GM18517 (cell line): ENCODE measurements at regions not wholly inside any gene's neighbourhood (a gene's known extent, or its start where the extent isn't known, plus 50 kb on each side); places are given as distances from the start of the nearest gene placed in this dataset.

Experiments
- ATAC-seq: cut with Tn5 transposase; IDR thresholded peaks from one replicate; pipeline ENCODE4 v1.9.1; 2021; ENCODE audit warnings: mild to moderate bottlenecking, moderate library complexity; ENCODE audit not compliant: unreplicated experiment

GRCh38 chr15:46297766-46298165, 662.9 kb downstream of the SQOR start:
- ATAC-seq = peak; percentile 84

DNA sequence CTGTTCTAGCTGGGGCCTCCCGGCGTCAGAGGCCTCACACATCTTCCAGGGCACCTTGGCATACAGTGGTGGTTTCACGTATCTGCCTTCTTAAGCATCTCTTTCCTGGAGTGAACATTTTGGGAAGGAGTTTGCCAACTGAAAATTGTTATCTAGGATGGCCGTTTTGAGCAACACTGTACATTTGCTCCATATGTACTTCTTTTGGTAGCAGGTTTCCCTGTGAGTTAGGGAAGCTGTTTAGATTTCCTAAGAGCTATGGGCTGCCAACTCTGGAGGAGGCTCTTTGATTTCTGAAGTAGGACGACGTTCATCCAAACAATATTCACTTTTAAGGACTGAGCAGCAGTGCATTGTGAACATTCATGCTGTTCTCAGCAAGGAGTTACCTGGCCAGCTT, 665.9 kb downstream of the SQOR start:
- ATAC-seq = no peak

- no peak for ATAC-seq
Measured at GRCh38 chr15:46301291-46301690, 666.5 kb downstream of the SQOR start.

GRCh38 chr15:46301826-46302225, 667.0 kb downstream of the SQOR start:
- ATAC-seq = no peak

DNA sequence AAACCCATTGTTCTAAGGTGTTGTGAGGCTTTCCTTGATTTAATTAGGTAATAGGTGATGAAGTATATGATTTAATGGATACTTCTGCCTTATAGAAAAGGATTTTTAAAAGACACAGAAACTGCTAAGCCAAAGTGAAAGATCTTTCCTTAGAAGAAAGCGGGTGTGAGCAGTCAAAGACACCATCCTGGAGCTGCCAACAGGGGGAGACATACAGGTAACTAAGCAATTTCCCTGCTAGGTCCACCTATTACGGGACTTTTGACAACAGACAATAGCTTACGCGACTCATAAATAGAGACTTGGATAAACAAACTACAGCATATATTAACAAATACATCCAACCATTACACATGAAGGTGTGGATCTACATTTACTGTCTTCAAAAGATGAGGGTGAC, 669.5 kb downstream of the SQOR start:
- no peak for ATAC-seq

DNA sequence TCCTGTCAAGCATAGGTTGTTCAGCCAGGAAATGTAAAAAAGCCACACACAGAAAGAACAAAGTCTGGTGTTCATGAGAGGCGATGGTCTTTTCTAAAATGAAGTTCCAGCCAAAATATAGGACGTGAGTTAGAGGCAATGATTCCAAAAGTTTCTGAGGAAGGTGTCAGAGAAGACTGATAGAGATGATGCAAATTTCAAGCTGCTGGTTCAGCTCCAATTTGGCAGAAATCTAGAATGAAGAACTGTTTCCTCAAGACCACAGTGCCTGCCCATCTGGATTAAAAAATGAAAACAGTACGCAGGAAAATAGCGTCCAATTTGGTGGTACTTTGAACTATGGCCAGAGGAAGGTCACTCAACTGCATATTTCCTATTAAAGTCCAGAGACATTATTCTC, 672.9 kb downstream of the SQOR start:
- ATAC-seq = no peak

GRCh38 chr15:46309914-46310313, 675.1 kb downstream of the SQOR start:
- no peak for ATAC-seq

DNA sequence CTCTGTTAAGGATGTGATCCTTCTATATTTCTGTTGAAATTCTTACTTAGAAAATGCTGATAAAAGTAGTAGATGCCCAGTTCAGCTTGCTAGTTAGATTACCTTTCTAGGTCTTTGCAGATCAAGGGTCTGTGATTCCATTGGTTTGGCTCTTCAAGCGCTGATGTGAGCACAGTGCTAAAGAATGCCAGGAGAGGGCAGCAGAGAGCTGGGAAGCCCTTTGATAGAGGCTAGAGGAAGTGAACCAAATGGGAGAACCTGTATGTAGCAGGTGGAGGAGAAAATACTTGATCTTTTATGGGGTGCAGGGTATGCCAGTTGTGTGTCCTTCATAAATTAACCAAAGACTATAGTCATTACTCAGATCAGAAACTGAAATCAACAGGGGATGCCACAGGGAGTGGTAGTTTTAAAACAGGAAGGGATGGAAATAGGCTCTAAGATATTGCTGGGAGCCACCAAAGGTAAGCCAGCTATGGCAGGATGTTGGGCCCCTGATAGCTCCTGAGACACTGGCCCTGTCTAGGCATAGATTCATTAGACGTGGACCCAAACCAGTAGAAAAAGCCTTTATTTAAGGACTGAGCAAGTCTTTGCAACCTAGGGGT, 677.4 kb downstream of the SQOR start:
- ATAC-seq = peak; percentile 95

DNA sequence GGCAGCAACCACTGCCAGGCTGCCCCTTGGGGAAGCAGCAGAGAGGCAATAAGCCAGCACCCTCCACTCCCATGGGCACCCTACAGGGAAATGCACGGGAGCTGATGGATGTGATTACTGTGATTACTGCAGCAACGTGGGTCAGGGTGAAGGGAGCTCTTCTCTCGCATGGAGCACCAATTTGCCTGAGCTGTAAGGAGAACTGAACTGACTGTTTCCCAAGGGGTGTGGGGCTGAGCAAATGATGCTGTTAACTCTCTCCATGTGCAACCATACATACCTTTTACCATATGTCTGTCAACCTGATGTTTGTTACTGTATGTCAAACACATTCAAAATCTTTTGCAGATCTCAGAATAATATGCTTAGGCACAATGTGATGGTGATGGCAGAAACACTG, 680.6 kb downstream of the SQOR start:
- no peak for ATAC-seq

GRCh38 chr15:46316024-46316423, 681.2 kb downstream of the SQOR start:
- ATAC-seq = no peak

- no peak for ATAC-seq
Measured at GRCh38 chr15:46317029-46317428, 682.2 kb downstream of the SQOR start.

DNA sequence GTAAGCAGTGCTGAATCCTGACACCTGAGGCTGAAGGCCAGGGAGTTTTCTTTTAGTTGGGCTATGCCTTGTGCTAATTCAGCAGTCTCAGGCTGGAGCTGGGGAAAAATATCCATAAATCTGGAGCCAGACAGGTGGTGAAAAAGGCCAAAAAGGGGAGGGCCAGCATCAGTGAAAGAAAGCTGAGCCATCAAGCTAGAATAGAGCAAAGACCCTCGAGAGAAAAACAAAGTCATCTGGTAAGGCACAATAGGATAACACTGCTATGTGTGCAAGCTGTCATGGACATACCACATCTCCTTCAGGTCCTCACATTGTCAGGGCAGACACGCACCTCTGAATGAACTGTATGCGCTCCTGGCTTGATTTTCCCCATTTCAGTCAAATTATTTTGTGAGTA, 687.9 kb downstream of the SQOR start:
- ATAC-seq = no peak

- no peak for ATAC-seq
Measured at GRCh38 chr15:46326173-46326572, 691.3 kb downstream of the SQOR start.

GRCh38 chr15:46328821-46329220, 694.0 kb downstream of the SQOR start:
- no peak for ATAC-seq

DNA sequence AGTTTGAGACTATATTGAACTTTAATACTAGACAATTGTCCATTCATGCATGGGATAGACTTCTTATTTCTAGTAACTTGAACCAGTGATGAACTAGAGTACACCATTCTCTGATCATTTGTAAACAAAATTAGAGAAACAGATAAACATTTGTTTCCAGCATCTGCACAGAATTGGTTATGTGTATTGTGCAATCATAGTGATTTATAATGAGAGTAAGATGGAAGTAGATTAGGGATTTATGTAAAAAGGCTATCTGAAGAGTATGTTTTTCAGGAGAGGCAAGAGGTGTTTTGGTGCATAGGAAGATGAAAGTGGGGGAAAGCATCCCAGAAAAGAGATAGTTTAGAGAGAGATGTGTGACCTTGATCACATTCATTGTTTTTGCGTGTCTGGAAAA, 695.0 kb downstream of the SQOR start:
- ATAC-seq = no peak

DNA sequence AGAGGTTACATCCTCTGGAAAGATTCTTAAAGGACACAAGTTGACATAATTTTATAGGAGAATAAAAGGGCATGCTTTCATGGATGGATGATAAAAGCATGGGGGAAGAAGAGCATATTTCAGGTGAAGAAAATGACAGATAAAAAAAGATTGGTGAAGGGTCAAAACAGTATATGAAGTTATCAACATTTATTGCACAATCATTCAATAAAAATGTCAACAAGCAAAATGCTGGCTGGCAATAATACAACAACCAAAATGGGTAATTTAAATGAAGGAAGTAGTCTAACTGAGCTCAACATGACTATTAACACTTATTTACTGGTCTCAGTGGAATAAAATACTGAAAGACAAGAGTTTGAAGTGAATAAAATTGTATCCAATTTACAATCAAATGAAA, 696.7 kb downstream of the SQOR start:
- ATAC-seq = no peak

- no peak for ATAC-seq
Measured at GRCh38 chr15:46343196-46343935, 708.5 kb downstream of the SQOR start.

DNA sequence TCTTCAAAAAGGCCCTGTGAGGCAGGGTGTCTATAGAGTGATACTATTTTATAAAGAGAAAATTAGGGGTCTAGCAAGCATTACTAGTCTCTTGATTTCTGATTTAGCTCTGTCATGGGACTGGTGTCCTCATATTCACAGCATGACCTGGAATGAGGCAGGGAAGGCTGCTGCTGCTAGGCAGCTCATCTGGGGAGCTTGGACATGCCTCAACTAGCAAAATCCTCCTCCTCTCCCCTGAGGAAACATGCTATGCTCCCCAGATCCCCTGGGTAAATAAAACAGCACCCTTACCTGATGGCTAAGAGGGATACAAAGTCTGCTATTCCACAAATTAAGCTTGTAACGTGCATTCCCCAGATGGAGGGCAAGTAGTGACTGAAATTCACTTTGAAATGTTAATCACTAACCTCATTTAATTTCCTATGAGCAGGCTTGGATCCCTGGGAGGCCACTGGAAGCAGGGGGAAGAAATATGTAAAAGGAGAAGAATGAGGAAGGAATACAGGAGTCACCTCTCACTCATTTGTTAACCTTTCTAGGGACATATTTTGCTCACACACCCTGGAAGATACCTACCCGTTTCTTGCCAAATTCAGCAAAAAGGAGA, 709.4 kb downstream of the SQOR start:
- ATAC-seq = no peak

DNA sequence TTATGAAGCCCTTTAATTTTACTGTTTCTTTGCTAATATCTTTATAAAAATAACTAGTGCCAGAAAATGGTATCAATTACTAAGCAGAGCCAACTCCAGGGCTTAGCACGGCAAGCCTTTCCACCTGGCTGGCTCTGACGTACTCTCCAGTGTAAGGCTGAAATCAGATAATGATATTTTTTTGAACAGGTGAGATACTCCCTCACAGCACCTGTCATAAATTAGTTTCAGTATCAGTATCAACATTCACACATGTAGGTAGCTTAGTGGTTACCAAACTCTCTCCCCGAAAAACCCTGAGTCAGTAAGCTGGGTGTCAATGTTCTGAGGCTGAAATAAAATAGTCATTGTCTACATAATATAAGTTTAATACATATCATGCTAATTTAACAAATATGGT, 710.1 kb downstream of the SQOR start:
- ATAC-seq = no peak

DNA sequence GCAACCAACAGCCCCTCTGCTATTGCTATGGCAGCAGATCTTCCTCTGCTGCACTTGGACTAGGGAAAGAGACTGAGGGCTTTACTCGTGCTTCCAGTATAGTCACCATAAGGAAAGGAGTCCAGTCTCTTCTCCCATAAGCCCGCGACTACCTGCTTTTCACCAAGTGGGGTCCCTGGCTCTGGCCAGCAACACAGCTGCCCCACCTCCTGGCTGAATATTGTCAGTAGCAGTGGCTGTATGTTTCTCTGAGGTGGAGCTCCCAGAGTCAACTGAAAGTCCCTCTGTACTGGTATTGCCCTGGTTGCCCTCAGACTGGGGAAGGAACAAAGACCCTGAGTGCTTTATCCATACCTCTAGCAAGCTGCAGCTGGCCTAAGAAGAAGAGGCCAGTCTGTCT, 719.6 kb downstream of the SQOR start:
- no peak for ATAC-seq

- ATAC-seq = no peak
Measured at GRCh38 chr15:46365572-46365971, 730.7 kb downstream of the SQOR start.

- no peak for ATAC-seq
Measured at GRCh38 chr15:46366360-46367007, 731.7 kb downstream of the SQOR start.
